ENCODE measurements at regions not wholly inside any gene's neighbourhood (a gene's known extent, or its start where the extent isn't known, plus 50 kb on each side); places are given as distances from the start of the nearest gene placed in this dataset.

GRCh38 chr2:5385596-5385995 is 306.6 kb upstream of the SOX11 start:
- DNase-seq, result no peak

GRCh38 chr2:5387406-5387805 is 304.8 kb upstream of the SOX11 start:
- DNase-seq, result no peak

- DNase-seq, result no peak
Measured at GRCh38 chr2:5389740-5390139, 302.4 kb upstream of the SOX11 start.

- DNase-seq, result no peak
Measured at GRCh38 chr2:5391362-5391761, 300.8 kb upstream of the SOX11 start.

GRCh38 chr2:5392658-5393057 is 299.5 kb upstream of the SOX11 start:
- DNase-seq, result no peak

- no peak for DNase-seq
Measured at GRCh38 chr2:5393474-5393873, 298.7 kb upstream of the SOX11 start.

- DNase-seq, result no peak
Measured at GRCh38 chr2:5394223-5394622, 298.0 kb upstream of the SOX11 start.

GRCh38 chr2:5401115-5401657 is 291.0 kb upstream of the SOX11 start:
- DNase-seq, result no peak

GRCh38 chr2:5403392-5403791 is 288.8 kb upstream of the SOX11 start:
- no peak for DNase-seq

GRCh38 chr2:5409898-5410381 is 282.2 kb upstream of the SOX11 start:
- no peak for DNase-seq

GRCh38 chr2:5410991-5411700 is 281.0 kb upstream of the SOX11 start:
- DNase-seq, result no peak

GRCh38 chr2:5412001-5412400 is 280.2 kb upstream of the SOX11 start:
- DNase-seq, result no peak

GRCh38 chr2:5433855-5434254 is 258.3 kb upstream of the SOX11 start:
- DNase-seq, result no peak

- DNase-seq, result no peak
Measured at GRCh38 chr2:5437375-5437774, 254.8 kb upstream of the SOX11 start.

- DNase-seq, result no peak
Measured at GRCh38 chr2:5440174-5440573, 252.0 kb upstream of the SOX11 start.

- no peak for DNase-seq
Measured at GRCh38 chr2:5442736-5443135, 249.4 kb upstream of the SOX11 start.

GRCh38 chr2:5444168-5444567 is 248.0 kb upstream of the SOX11 start:
- no peak for DNase-seq

GRCh38 chr2:5444854-5445253 is 247.3 kb upstream of the SOX11 start:
- DNase-seq, result no peak

GRCh38 chr2:5449867-5450266 is 242.3 kb upstream of the SOX11 start:
- no peak for DNase-seq

- no peak for DNase-seq
Measured at GRCh38 chr2:5453220-5454050, 238.7 kb upstream of the SOX11 start.

GRCh38 chr2:5454051-5454390 is 238.2 kb upstream of the SOX11 start:
- DNase-seq, result no peak

GRCh38 chr2:5459041-5459440 is 233.1 kb upstream of the SOX11 start:
- DNase-seq, result no peak

GRCh38 chr2:5464657-5465056 is 227.5 kb upstream of the SOX11 start:
- DNase-seq, result no peak

GRCh38 chr2:5465859-5466258 is 226.3 kb upstream of the SOX11 start:
- DNase-seq, result no peak
